ENCODE measurements at regions not wholly inside any gene's neighbourhood (a gene's known extent, or its start where the extent isn't known, plus 50 kb on each side); places are given as distances from the start of the nearest gene placed in this dataset.
"Not testable (repeated sequence)": the region's sequence is repeated elsewhere in the genome, so short reads cannot be mapped to it uniquely, and the experiment has no call there.

GRCh38 chr17:20797292-20797691 lies 217.8 kb downstream of the CDRT15L2 start:
- peaks cover 6% of the 10 kb centered on the region for H3K27me3 Mint-ChIP-seq (ENCODE audit: insufficient read depth)
- H3K27ac Mint-ChIP-seq = no peak overlapping the region
- no peak overlapping the region for H3K4me3 Mint-ChIP-seq
- no peaks in the 10 kb centered on the region for H3K9me3 Mint-ChIP-seq
- TF ChIP-seq, protein P1, sequence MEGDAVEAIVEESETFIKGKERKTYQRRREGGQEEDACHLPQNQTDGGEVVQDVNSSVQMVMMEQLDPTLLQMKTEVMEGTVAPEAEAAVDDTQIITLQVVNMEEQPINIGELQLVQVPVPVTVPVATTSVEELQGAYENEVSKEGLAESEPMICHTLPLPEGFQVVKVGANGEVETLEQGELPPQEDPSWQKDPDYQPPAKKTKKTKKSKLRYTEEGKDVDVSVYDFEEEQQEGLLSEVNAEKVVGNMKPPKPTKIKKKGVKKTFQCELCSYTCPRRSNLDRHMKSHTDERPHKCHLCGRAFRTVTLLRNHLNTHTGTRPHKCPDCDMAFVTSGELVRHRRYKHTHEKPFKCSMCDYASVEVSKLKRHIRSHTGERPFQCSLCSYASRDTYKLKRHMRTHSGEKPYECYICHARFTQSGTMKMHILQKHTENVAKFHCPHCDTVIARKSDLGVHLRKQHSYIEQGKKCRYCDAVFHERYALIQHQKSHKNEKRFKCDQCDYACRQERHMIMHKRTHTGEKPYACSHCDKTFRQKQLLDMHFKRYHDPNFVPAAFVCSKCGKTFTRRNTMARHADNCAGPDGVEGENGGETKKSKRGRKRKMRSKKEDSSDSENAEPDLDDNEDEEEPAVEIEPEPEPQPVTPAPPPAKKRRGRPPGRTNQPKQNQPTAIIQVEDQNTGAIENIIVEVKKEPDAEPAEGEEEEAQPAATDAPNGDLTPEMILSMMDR (IDR thresholded peaks at IDR 0.05) = no peak
- H3K4me1 Mint-ChIP-seq (ENCODE audit: low read depth) = no peaks in the 10 kb centered on the region
- DNase-seq = no peak
- H3K36me3 Mint-ChIP-seq (ENCODE audit: low read depth) = no peaks in the 10 kb centered on the region

DNA sequence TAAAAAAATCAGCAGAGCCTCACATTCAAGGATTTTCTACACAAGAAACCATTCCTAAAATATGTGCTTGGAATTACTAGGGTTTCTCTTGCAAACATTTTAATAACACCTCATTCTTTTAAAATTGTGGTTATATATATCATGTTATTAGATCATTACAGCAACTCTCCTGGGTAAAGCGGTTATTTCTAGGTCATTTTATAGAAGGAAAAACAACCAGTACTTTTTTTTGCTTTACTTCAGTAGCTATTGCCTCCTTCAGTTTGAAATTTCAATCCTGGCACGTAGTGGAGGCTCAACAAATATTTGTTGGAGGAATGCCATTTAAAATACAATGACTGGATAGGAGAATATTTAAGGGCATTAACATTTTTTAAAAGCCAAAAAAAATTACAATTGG lies 220.6 kb downstream of the CDRT15L2 start:
- H3K9me3 Mint-ChIP-seq = no peaks in the 10 kb centered on the region

DNA sequence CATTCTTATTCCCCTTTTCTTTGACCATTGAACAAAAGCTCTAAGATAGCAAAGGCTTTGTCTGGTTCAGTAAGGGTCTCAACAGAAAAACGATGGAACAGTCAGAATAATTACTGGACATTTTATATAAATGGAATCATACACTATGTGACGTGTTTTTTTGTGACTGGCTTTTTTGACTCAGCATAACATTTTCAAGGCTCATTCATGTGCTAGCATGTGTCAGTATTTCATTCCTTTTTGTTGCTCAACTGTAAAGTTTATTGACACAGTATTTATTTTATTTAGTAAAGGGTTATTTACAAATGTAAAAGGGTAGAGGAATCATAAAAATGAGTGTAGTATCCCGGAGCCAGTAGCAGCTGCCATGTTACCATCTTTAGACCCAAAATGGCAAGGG lies 226.2 kb downstream of the CDRT15L2 start:
- Mint-ChIP-seq H3K27me3 (ENCODE audit: insufficient read depth) (peaks cover 7% of the 10 kb centered on the region), H3K36me3 (ENCODE audit: low read depth) (no peaks in the 10 kb centered on the region), H3K4me3 (no peak overlapping the region), H3K27ac (no peak overlapping the region), H3K9me3 (no peaks in the 10 kb centered on the region), H3K4me1 (ENCODE audit: low read depth) (no peaks in the 10 kb centered on the region)
- TF ChIP-seq, protein P1 (IDR thresholded peaks at IDR 0.05) = no peak
- no peak for DNase-seq

More for the DNA sequence above, 220.6 kb downstream of the CDRT15L2 start:
- H3K4me3 Mint-ChIP-seq = no peak overlapping the region
- DNase-seq = no peak
- TF ChIP-seq, protein P1 (IDR thresholded peaks at IDR 0.05) = no peak
- no peak overlapping the region for H3K27ac Mint-ChIP-seq
- H3K27me3 Mint-ChIP-seq (ENCODE audit: insufficient read depth) = peaks cover 6% of the 10 kb centered on the region
- no peaks in the 10 kb centered on the region for H3K36me3 Mint-ChIP-seq (ENCODE audit: low read depth)
- H3K4me1 Mint-ChIP-seq (ENCODE audit: low read depth) = no peaks in the 10 kb centered on the region

GRCh38 chr17:20807566-20807965 lies 228.0 kb downstream of the CDRT15L2 start:
- DNase-seq; H3K27me3 Mint-ChIP-seq (ENCODE audit: insufficient read depth); H3K27ac Mint-ChIP-seq; H3K4me3 Mint-ChIP-seq; H3K4me1 Mint-ChIP-seq (ENCODE audit: low read depth); H3K36me3 Mint-ChIP-seq (ENCODE audit: low read depth); H3K9me3 Mint-ChIP-seq: not testable (repeated sequence)

GRCh38 chr17:20815410-20815809 lies 227.4 kb downstream of the USP22 start:
- peaks cover 11% of the 10 kb centered on the region for H3K27me3 Mint-ChIP-seq (ENCODE audit: insufficient read depth)
- H3K4me3 Mint-ChIP-seq; H3K4me1 Mint-ChIP-seq (ENCODE audit: low read depth); H3K27ac Mint-ChIP-seq; H3K36me3 Mint-ChIP-seq (ENCODE audit: low read depth); DNase-seq; H3K9me3 Mint-ChIP-seq: not testable (repeated sequence)

- Mint-ChIP-seq H3K9me3 (peaks cover 4% of the 10 kb centered on the region; the same call in 1 of the 2 replicates), H3K4me3 (no peak overlapping the region), H3K36me3 (ENCODE audit: low read depth) (no peaks in the 10 kb centered on the region), H3K4me1 (ENCODE audit: low read depth) (no peaks in the 10 kb centered on the region), H3K27ac (no peak overlapping the region), H3K27me3 (ENCODE audit: insufficient read depth) (peaks cover 20% of the 10 kb centered on the region)
- no peak for DNase-seq
- TF ChIP-seq, protein P1 (IDR thresholded peaks at IDR 0.05) = no peak
Observed at GRCh38 chr17:20823905-20824304, 218.9 kb downstream of the USP22 start.

GRCh38 chr17:20825539-20825938 lies 217.3 kb downstream of the USP22 start:
- H3K36me3 Mint-ChIP-seq (ENCODE audit: low read depth) = no peaks in the 10 kb centered on the region
- H3K4me3 Mint-ChIP-seq = no peak overlapping the region
- TF ChIP-seq, protein P1 (IDR thresholded peaks at IDR 0.05) = no peak
- DNase-seq = no peak
- no peak overlapping the region for H3K27ac Mint-ChIP-seq
- H3K27me3 Mint-ChIP-seq (ENCODE audit: insufficient read depth) = peaks cover 28% of the 10 kb centered on the region
- H3K9me3 Mint-ChIP-seq = peaks cover 4% of the 10 kb centered on the region; the same call in 1 of the 2 replicates
- no peaks in the 10 kb centered on the region for H3K4me1 Mint-ChIP-seq (ENCODE audit: low read depth)

GRCh38 chr17:20840453-20840852 lies 202.4 kb downstream of the USP22 start:
- not testable (repeated sequence) for H3K36me3 Mint-ChIP-seq (ENCODE audit: low read depth); DNase-seq; H3K27me3 Mint-ChIP-seq (ENCODE audit: insufficient read depth); H3K27ac Mint-ChIP-seq; H3K4me3 Mint-ChIP-seq; H3K9me3 Mint-ChIP-seq; H3K4me1 Mint-ChIP-seq (ENCODE audit: low read depth)

- not testable (repeated sequence) for H3K4me1 Mint-ChIP-seq (ENCODE audit: low read depth); H3K4me3 Mint-ChIP-seq; H3K9me3 Mint-ChIP-seq; DNase-seq; H3K36me3 Mint-ChIP-seq (ENCODE audit: low read depth); H3K27ac Mint-ChIP-seq; H3K27me3 Mint-ChIP-seq (ENCODE audit: insufficient read depth)
Observed at GRCh38 chr17:20840987-20841865, 201.6 kb downstream of the USP22 start.

All from HFFc6 (cell line).